GM18861 (cell line): ENCODE measurements at regions not wholly inside any gene's neighbourhood (a gene's known extent, or its start where the extent isn't known, plus 50 kb on each side); places are given as distances from the start of the nearest gene placed in this dataset.
"Not testable (repeated sequence)": the region's sequence is repeated elsewhere in the genome, so short reads cannot be mapped to it uniquely, and the experiment has no call there.

Experiments
- ATAC-seq: cut with Tn5 transposase; IDR thresholded peaks from one replicate; pipeline ENCODE4 v1.9.1; 2021; ENCODE audit not compliant: unreplicated experiment

DNA sequence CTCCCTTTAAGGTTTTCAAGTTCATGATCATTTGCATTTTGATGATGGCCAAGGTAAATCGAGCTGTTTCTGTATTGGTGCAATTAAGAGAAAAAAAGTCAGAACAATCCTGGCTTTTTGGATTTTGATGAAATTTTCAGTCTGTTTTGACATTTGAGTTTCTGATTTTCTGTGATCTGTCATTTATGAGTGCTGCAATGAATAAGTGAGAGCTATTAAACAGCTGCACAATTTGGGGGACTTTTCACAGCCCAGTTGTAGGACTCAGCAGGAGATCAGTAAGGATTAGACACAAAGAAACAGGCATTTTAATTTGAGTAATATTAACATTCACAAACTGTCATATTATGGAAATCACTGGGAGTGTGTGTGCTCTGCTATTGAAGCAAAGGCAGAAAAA, 452.9 kb upstream of the CXADR start:
- ATAC-seq: no peak

DNA sequence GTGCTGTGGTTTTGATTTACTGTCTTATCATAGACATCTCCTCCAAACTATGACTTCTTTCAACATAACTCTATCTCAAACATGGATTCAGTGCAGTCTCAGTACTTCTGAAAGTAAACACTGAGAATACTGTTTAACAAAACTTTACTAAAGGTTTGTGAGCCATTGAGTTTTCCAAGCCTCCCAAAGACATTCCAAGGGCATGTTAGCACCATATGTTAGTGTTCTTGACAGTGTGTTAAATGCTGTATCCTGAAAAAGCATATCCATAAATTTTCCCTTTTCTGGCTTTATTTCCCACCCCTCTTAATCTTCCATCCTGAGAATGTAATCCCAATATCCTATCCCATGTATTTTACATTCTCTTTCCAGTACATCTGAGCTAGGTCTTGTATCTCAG, 446.8 kb upstream of the CXADR start:
- ATAC-seq: no peak

- no peak for ATAC-seq
Observed at GRCh38 chr21:17071093-17071492, 441.8 kb upstream of the CXADR start.

DNA sequence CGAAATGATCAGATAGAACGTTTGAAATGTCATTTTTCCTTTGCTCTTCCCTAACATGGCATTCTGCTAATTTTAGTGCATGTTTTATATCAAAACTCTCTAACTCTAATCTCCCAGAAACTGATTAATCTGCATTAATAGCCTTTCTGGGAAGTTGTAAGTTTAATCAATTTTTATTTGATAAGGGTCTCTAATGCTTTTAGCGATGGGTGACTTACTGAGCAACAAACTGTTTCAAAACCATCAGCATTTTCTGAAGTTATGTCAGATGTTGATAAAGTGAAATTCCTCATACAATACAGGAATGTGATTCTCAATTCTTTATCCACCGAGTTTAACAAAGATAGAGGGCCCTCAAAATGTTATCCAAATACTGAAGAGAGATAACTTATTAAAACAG, 431.6 kb upstream of the CXADR start:
- ATAC-seq: no peak

- no peak for ATAC-seq
Observed at GRCh38 chr21:17082843-17083483, 429.9 kb upstream of the CXADR start.

GRCh38 chr21:17085707-17086106, 427.1 kb upstream of the CXADR start:
- no peak for ATAC-seq

DNA sequence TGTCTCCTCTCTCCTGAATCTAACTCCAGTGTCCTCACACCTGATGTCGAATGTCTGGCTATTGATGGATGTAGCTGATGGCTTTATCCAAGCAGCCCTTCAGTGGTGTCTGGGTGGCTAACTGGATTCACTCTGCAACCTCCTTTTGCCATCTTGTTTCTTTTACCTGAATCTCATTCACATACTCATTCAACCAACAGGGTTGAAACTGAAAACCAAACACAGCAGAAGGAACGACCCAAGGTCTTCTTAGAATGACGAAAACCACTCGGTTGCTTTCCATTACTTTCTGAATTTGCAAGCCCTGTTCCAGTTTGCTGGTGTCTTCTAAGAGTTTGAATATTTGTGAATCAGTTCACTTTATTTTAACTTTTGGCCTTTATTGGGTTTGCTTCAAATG, 424.3 kb upstream of the CXADR start:
- ATAC-seq: no peak

DNA sequence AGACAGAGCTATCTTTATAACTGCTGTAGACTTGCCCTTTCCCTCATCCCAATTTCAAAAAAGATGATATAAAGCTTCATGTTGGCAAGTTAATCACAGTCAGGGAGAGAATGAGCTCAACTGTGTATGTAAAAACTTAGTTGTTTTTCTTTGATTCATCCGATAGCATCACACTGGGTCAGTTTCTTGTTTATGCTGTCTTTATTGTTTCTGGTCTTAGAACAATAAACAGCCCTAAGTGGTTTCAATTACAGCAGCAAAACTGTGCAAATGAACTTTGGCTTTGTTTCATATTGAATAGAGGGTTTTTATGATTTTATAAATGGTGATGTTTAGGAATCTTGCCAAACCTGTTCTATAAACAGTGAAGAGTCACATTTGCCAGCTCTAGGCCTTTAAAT, 423.8 kb upstream of the CXADR start:
- ATAC-seq: no peak

DNA sequence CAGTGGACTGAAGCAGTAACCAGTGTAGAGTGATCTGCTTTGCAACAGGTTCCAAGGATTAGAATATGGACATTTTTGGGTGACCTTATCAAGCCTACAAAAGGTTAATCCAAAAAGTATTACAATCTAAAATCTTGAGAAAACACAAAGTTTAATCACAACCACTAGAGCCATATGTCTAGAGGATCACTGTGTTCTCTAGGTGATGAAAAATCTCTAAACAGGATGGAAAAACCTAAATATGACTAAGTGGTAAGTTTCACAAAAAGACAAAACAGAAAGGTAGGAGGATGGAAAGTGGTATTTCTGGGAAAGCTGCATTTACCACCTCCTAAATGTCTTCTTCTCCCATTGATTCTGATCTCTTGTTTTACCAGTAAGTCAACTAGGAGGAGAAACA, 411.1 kb upstream of the CXADR start:
- ATAC-seq: no peak

GRCh38 chr21:17105932-17106331, 406.9 kb upstream of the CXADR start:
- ATAC-seq: no peak

- no peak for ATAC-seq
Observed at GRCh38 chr21:17114045-17114444, 398.8 kb upstream of the CXADR start.

DNA sequence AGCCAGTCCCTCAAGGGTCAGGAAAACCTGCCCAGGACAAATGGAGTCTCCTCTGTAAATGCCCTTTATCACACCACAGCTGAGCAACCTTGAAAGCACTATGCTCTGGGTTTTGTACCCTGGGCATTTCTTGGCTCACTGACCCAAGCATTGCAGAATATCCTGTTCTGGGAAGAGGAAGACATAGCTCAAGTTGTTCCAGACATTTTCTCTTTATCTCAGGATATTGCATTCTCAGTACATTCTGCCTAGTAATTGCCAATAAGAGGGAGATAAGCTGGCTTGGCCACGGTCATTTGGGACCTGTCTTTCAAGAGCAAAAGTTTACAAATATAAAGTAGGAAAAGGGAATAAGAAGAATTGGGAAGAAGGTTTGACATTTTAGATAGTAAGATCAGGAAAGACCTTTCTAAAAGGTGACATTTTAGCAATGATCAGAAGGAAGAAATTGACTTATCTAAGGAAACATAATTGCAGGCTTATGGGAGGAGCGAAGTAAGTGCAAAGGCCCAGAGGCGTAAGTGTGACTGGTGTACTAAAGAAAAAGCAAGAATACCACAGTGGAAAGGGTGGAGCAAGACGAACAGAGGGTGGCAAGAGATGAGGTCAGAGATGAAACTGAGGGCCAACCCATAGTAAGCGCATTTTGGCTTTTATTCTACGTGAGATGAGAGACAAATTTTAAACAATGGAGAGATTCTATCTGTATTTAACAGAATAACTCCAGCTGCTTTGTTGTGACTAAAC, 394.0 kb upstream of the CXADR start:
- no peak for ATAC-seq

GRCh38 chr21:17119466-17120297, 393.2 kb upstream of the CXADR start:
- ATAC-seq: no peak

GRCh38 chr21:17127395-17127794, 385.4 kb upstream of the CXADR start:
- not testable (repeated sequence) for ATAC-seq

DNA sequence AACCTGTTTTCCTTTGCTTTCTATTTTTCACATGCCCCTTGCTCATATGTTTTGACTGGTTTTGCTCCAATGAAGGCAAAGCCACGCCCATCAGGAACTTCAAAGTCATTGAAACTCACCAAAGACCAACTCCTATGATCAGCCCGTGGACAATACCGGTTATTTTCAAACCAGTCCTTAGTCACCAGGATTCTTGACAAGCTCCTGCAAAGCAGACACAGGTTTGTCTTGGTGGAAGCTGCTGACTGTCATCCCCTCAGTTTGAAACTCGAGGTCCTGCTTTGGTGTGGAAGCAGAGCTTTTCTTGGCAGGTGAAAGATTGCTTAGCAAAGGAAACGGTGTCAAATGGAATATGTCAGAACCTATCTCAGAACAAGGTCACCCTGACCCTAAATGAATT, 384.7 kb upstream of the CXADR start:
- no peak for ATAC-seq

DNA sequence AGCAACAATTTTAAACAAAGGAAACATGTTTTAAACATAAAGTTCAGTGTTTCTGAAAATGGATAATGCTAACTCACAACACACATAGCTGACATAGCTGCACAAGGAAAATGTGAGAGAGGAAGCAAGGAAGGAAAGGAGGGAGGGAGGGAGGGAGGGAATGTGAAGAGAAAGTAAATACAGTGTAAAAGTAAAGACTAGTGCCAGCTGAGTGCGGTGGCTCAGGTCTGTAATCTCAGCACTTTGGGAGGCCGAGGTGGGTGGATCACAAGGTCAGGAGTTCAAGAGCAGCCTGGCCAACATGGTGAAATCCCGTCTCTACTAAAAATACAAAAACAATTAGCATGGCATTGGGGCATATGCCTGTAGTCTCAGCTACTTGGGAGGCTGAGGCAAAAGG, 373.7 kb upstream of the CXADR start:
- ATAC-seq: not testable (repeated sequence)

DNA sequence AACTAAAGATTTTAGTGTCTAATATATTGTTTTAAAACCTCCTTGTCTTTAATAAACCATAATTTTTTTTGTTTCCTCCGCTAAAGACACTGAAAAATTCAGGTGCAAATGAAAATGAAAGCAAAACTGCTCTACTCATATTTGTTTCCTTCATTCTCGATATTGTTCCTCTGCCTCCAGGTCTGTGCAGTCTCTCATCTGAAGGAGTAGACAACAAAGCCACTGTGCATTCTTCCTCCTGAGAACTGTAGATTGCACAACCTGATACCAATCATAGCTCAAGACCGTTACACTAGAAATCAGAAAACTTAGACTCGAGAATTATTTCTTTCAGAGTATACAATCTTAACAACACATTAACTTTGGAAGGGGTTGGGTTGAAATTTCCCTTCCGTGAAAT, 373.1 kb upstream of the CXADR start:
- ATAC-seq: no peak

GRCh38 chr21:17146426-17146825, 366.4 kb upstream of the CXADR start:
- no peak for ATAC-seq

- no peak for ATAC-seq
Observed at GRCh38 chr21:17159697-17160096, 353.1 kb upstream of the CXADR start.

DNA sequence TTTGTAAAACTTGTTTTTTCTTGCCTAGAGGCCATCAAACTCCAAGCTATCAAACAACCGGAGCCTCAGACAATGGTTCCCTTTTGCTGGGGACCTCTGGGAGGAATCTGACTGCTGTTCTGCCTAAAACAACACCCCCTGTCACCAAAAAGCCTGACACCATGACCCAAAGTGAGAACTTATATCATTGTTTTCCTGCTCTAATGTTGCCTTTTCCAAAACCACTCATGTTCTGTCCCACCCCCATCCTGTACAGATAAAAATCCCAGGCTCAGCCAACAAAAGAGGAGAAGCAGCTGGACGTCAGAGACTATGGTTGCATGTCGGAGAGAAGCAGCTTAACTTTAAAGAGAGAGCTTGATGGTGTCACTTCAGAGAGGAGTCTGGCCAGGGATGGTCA, 327.2 kb upstream of the CXADR start:
- no peak for ATAC-seq

- no peak for ATAC-seq
Observed at GRCh38 chr21:17189963-17190362, 322.9 kb upstream of the CXADR start.
